GM12878 (cell line): ENCODE measurements at regions not wholly inside any gene's neighbourhood (a gene's known extent, or its start where the extent isn't known, plus 50 kb on each side); places are given as distances from the start of the nearest gene placed in this dataset.

Experiments
- ATAC-seq: fragments of 200-7000 bp; cut with Tn5 transposase; 3 replicates; pipeline ENCODE4 v1.9.1; 2020; ENCODE audit warnings: mild to moderate bottlenecking, moderate library complexity
- BruUV-seq: library from RNA; stranded (reverse); fragments of 400-500 nt; replicated peaks from 2 replicates; lab custom pipeline; 2021; lab: Mats Ljungman, UMichigan
- CTCF ChIA-PET: fragments of 300-600 bp; sonication (Branson Sonifier 250); formaldehyde crosslinking; extraction: SDS; loops from one replicate; lab custom pipeline; 2021; ENCODE audit warnings: inconsistent platforms; lab: Yijun Ruan, JAX
- POLR2A ChIA-PET: fragments of 350-600 bp; formaldehyde crosslinking; extraction: SDS; loops from one replicate; lab custom pipeline; 2021; ENCODE audit warnings: inconsistent platforms; lab: Charles Lee
- RAD21 ChIA-PET: fragments of 300-600 bp; sonication (Branson Sonifier 250); formaldehyde crosslinking; loops from one replicate; lab custom pipeline; 2023; ENCODE audit warnings: antibody characterized with exemption; ENCODE audit not compliant: unreplicated experiment; lab: Charles Lee
- SMC1A ChIA-PET: fragments of 300-600 bp; sonication (Branson Sonifier 250); formaldehyde crosslinking; loops from one replicate; lab custom pipeline; 2023; ENCODE audit not compliant: unreplicated experiment, uncharacterized antibody; lab: Charles Lee
- DNase-seq: peaks from one replicate; pipeline ENCODE4 v3.0.0-alpha.2; 2011; ENCODE audit warnings: low read depth, low spot score
- FAIRE-seq: peaks from 3 replicates; lab custom pipeline; 2011; peaks lifted over from hg19 to GRCh38; lab: Jason Lieb, UNC
- H2AFZ ChIP-seq: 2 replicates; pipeline ENCODE4 v1.6.0; 2011; ENCODE audit warnings: low read depth, low read length, control low read depth; ENCODE audit not compliant: control insufficient read depth
- H3K27ac ChIP-seq: 2 replicates; pipeline ENCODE4 v1.5.1; 2011; ENCODE audit warnings: control low read depth; ENCODE audit not compliant: control insufficient read depth, insufficient read depth
- H3K27me3 ChIP-seq, 2 experiments: replicated peaks in 1 of 2; 2 replicates each; pipeline versions ENCODE4 v1.6.0 to v1.6.1; 2011; ENCODE audit warnings: low read length in 1 of 2; ENCODE audit not compliant: control insufficient read depth in 2 of 2, insufficient read depth in 2 of 2
- H3K36me3 ChIP-seq, 2 experiments: 2 replicates each; pipeline ENCODE4 v1.5.1; 2011; ENCODE audit warnings: low read length in 1 of 2; ENCODE audit not compliant: control insufficient read depth in 2 of 2, insufficient read depth in 2 of 2
- H3K4me1 ChIP-seq: 2 replicates; pipeline ENCODE4 v1.6.1; 2011; ENCODE audit warnings: mild to moderate bottlenecking, low read length, moderate library complexity, mixed read lengths; ENCODE audit not compliant: control insufficient read depth, insufficient read depth
- H3K4me2 ChIP-seq: 2 replicates; pipeline ENCODE4 v1.6.0; 2011; ENCODE audit warnings: control low read depth; ENCODE audit not compliant: control insufficient read depth, insufficient read depth
- H3K4me3 ChIP-seq: fragments of 200-600 bp; sonication (generic); 2 replicates; pipeline ENCODE4 v1.5.1; 2016
- H3K79me2 ChIP-seq: 2 replicates; pipeline ENCODE4 v1.6.0; 2011; ENCODE audit warnings: low read length; ENCODE audit not compliant: control insufficient read depth, insufficient read depth
- H3K9ac ChIP-seq: 2 replicates; pipeline ENCODE4 v1.8.0; 2011; ENCODE audit warnings: low read length, control low read depth, mixed read lengths; ENCODE audit not compliant: control insufficient read depth, insufficient read depth
- H3K9me3 ChIP-seq: replicated peaks from 3 replicates; pipeline ENCODE4 v1.5.1; 2011; ENCODE audit warnings: mild to moderate bottlenecking, low read length; ENCODE audit not compliant: control insufficient read depth, insufficient read depth
- H4K20me1 ChIP-seq: 2 replicates; pipeline ENCODE4 v1.6.0; 2011; ENCODE audit not compliant: control insufficient read depth, insufficient read depth
- EGR1 ChIP-seq, 2 experiments: IDR thresholded peaks; 1 replicate in 1 of 2; 2 replicates in 1 of 2; pipeline ENCODE4 v1.6.1; 2011 to 2012; ENCODE audit warnings: low read depth in 2 of 2, low read length in 2 of 2, borderline replicate concordance in 1 of 2, mild to moderate bottlenecking in 1 of 2, moderate library complexity in 1 of 2
- FOXK2 ChIP-seq: fragments of 450-650 bp; IDR thresholded peaks from 2 replicates; pipeline ENCODE4 v1.6.1; 2017; ENCODE audit warnings: mild to moderate bottlenecking, moderate library complexity
- GATAD2B ChIP-seq: fragments of 450-650 bp; conservative IDR thresholded peaks from 2 replicates; pipeline ENCODE4 v1.6.1; 2017; ENCODE audit warnings: low read depth, mild to moderate bottlenecking, moderate library complexity
- LARP7 ChIP-seq: fragments of 450-650 bp; IDR thresholded peaks from 2 replicates; pipeline ENCODE4 v1.6.1; 2017; ENCODE audit warnings: mild to moderate bottlenecking
- NFXL1 ChIP-seq: fragments of 450-650 bp; IDR thresholded peaks from 2 replicates; pipeline ENCODE4 v1.6.1; 2017; ENCODE audit warnings: antibody characterized with exemption, mild to moderate bottlenecking, borderline replicate concordance
- POU2F2 ChIP-seq: IDR thresholded peaks from 3 replicates; pipeline ENCODE4 v1.6.1; 2011; ENCODE audit warnings: low read depth, mild to moderate bottlenecking, low read length, borderline replicate concordance
- RAD21 ChIP-seq: IDR thresholded peaks from 2 replicates; pipeline ENCODE4 v1.6.1; 2011; ENCODE audit warnings: mild to moderate bottlenecking, low read depth, low read length, moderate library complexity; ENCODE audit not compliant: insufficient read depth
- SMC3 ChIP-seq: IDR thresholded peaks from 2 replicates; pipeline ENCODE4 v1.6.1; 2011; ENCODE audit warnings: low read length, improper control_type of control experiment, borderline replicate concordance
- SP1 ChIP-seq: IDR thresholded peaks from one replicate; pipeline ENCODE4 v1.6.1; 2011; ENCODE audit warnings: low read depth, low read length
- SPI1 ChIP-seq: IDR thresholded peaks from 2 replicates; pipeline ENCODE4 v1.6.1; 2011; ENCODE audit warnings: low read depth, mild to moderate bottlenecking, low read length, moderate library complexity, borderline replicate concordance; ENCODE audit not compliant: insufficient read depth
- SUZ12 ChIP-seq: fragments of 200-600 bp; sonication (generic); IDR thresholded peaks from one replicate; pipeline ENCODE4 v1.6.1; 2018; ENCODE audit warnings: antibody characterized with exemption, mild to moderate bottlenecking; ENCODE audit not compliant: unreplicated experiment
- WGBS: methylation state at CpG from one replicate; pipeline ENCODE4 v1.1.6; 2016; ENCODE audit warnings: low lambda C conversion rate; ENCODE audit not compliant: insufficient replicate concordance, insufficient coverage; ENCODE audit errors: missing lambda C conversion rate; 5-methylcytosine and 5-hydroxymethylcytosine counted together
- in situ Hi-C: fragments of 300-500 bp; cut with MboI; formaldehyde crosslinking; loops from 9 replicates; pipeline ENCODE4 v1.14.3; 2018; ENCODE audit warnings: mixed read lengths
- intact Hi-C: fragments of 100-400 bp; cut with micrococcal nuclease; formaldehyde crosslinking; loops from one replicate; pipeline ENCODE4 v1.14.2; 2022; ENCODE audit not compliant: unreplicated experiment
- TF ChIP-seq, protein P1 (sequence below): IDR thresholded peaks from 2 replicates; pipeline ENCODE4 v1.6.1; 2011; ENCODE audit warnings: low read depth, low read length, improper control_type of control experiment, borderline replicate concordance
- TF ChIP-seq, protein P2 (sequence below): fragments of 150-350 bp; IDR thresholded peaks from 2 replicates; pipeline ENCODE4 v1.6.1; 2014; ENCODE audit warnings: mild to moderate bottlenecking, low read depth, low read length

DNA sequence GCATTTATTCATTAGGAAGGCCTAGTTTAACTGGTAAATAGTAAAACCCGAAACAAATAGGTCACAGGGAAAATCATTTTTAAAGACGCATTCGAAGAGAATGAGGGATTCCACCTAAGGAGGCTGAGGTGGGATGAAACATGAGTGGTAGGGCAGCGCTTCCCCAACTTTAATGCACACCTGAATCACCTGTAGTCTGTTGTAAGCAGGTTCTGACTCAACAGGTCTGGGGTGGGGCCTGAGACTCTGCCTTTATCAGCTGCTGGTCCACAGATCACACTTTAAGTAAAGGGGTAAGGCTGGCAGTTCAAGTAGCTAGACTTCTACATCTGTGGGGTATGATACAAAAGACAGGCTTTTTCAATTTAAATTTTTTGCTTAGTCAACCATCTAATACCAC lies 223.5 kb upstream of the UBE2E2 start:
- no peaks in the 10 kb centered on the region for H4K20me1 ChIP-seq
- WGBS = 76% methylated on average over 4 of the region's 4 CpGs
- intact Hi-C loops = no loop called here
- in situ Hi-C loops = no loop called here
- ATAC-seq (no peak), DNase-seq (no peak), FAIRE-seq (no peak)
- no peak overlapping the region for H3K9ac ChIP-seq
- H3K36me3 ChIP-seq = no peaks in the 10 kb centered on the region
- H3K9me3 ChIP-seq = no peaks in the 10 kb centered on the region
- H2AFZ ChIP-seq = no peak overlapping the region
- H3K4me1 ChIP-seq = no peaks in the 10 kb centered on the region
- SMC1A ChIA-PET = interaction anchor here (1.5 kb wide), 1 partner anchor 809 kb away, joined by 3 read pairs; no protein-coding TSS in a partner anchor
- CTCF ChIA-PET = interaction anchor here (1.4 kb wide), 1 partner anchor 416 kb away, joined by 3 read pairs; no protein-coding TSS in a partner anchor
- RAD21 ChIA-PET = no interaction called here
- BruUV-seq = no TSS peak
- H3K79me2 ChIP-seq = no peaks in the 10 kb centered on the region
- no peaks in the 10 kb centered on the region; a peak in 1 of 4 replicates for H3K27me3 ChIP-seq
- H3K4me3 ChIP-seq = no peak overlapping the region
- H3K4me2 ChIP-seq = no peak overlapping the region
- TF ChIP-seq RAD21 = no peak
- no peak for TF ChIP-seq SPI1
- TF ChIP-seq, protein P1, sequence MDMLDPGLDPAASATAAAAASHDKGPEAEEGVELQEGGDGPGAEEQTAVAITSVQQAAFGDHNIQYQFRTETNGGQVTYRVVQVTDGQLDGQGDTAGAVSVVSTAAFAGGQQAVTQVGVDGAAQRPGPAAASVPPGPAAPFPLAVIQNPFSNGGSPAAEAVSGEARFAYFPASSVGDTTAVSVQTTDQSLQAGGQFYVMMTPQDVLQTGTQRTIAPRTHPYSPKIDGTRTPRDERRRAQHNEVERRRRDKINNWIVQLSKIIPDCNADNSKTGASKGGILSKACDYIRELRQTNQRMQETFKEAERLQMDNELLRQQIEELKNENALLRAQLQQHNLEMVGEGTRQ = no peak
- no peak for TF ChIP-seq SP1
- no peak for TF ChIP-seq NFXL1
- no peak for TF ChIP-seq POU2F2
- TF ChIP-seq, protein P2, sequence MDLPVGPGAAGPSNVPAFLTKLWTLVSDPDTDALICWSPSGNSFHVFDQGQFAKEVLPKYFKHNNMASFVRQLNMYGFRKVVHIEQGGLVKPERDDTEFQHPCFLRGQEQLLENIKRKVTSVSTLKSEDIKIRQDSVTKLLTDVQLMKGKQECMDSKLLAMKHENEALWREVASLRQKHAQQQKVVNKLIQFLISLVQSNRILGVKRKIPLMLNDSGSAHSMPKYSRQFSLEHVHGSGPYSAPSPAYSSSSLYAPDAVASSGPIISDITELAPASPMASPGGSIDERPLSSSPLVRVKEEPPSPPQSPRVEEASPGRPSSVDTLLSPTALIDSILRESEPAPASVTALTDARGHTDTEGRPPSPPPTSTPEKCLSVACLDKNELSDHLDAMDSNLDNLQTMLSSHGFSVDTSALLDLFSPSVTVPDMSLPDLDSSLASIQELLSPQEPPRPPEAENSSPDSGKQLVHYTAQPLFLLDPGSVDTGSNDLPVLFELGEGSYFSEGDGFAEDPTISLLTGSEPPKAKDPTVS = no peak
- no peak for TF ChIP-seq GATAD2B
- no peak for TF ChIP-seq SUZ12
- TF ChIP-seq LARP7 = no peak
- TF ChIP-seq EGR1 (IDR thresholded peaks at IDR 0.05; ENCODE audit: borderline replicate concordance in 1 of 2, low read depth in 2 of 2, low read length in 2 of 2) = no peak
- TF ChIP-seq FOXK2 = no peak
- TF ChIP-seq SMC3 = no peak
- POLR2A ChIA-PET = no interaction called here
- no peak overlapping the region for H3K27ac ChIP-seq
